ENCODE measurements at regions not wholly inside any gene's neighbourhood (a gene's known extent, or its start where the extent isn't known, plus 50 kb on each side); places are given as distances from the start of the nearest gene placed in this dataset.

GRCh38 chr16:31780342-31780741, 93.3 kb upstream of the ZNF267 start:
- TF ChIP-seq POLR2A (IDR thresholded peaks at IDR 0.05) (no peak), CTCF (IDR thresholded peaks at IDR 0.05) (no peak)

Data from thyroid gland (tissue), 4 donors.